ENCODE measurements at regions not wholly inside any gene's neighbourhood (a gene's known extent, or its start where the extent isn't known, plus 50 kb on each side); places are given as distances from the start of the nearest gene placed in this dataset.

- no peak overlapping the region for H3K27ac ChIP-seq (replicated peaks in 1 of 4)
- DNase-seq (ENCODE audit: extremely low spot score) = no peak
- no peaks in the 10 kb centered on the region for H3K36me3 ChIP-seq
- no peaks in the 10 kb centered on the region for H3K4me1 ChIP-seq
- WGBS = 71% methylated on average over 6 of the region's 6 CpGs
- H3K9me3 ChIP-seq = no peaks in the 10 kb centered on the region
- TF ChIP-seq, protein P1, sequence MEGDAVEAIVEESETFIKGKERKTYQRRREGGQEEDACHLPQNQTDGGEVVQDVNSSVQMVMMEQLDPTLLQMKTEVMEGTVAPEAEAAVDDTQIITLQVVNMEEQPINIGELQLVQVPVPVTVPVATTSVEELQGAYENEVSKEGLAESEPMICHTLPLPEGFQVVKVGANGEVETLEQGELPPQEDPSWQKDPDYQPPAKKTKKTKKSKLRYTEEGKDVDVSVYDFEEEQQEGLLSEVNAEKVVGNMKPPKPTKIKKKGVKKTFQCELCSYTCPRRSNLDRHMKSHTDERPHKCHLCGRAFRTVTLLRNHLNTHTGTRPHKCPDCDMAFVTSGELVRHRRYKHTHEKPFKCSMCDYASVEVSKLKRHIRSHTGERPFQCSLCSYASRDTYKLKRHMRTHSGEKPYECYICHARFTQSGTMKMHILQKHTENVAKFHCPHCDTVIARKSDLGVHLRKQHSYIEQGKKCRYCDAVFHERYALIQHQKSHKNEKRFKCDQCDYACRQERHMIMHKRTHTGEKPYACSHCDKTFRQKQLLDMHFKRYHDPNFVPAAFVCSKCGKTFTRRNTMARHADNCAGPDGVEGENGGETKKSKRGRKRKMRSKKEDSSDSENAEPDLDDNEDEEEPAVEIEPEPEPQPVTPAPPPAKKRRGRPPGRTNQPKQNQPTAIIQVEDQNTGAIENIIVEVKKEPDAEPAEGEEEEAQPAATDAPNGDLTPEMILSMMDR (IDR thresholded peaks at IDR 0.05) = no peak
- TF ChIP-seq EP300 (IDR thresholded peaks at IDR 0.05) = no peak
- no peak for TF ChIP-seq POLR2A (IDR thresholded peaks at IDR 0.05; ENCODE audit: low read depth)
- TF ChIP-seq POLR2AphosphoS5 (IDR thresholded peaks at IDR 0.05) = no peak
- intact Hi-C loops (cut with DNase I) = no loop called here
- H3K27me3 ChIP-seq = no peaks in the 10 kb centered on the region
- H3K4me3 ChIP-seq = no peak overlapping the region
These were observed 245.3 kb downstream of the TBXT start for GRCh38 chr6:165922309-165922794.

- intact Hi-C loops (cut with DNase I) = no loop called here
- Histone ChIP-seq H3K27me3 (no peaks in the 10 kb centered on the region), H3K27ac (replicated peaks in 1 of 4) (no peak overlapping the region), H3K9me3 (no peaks in the 10 kb centered on the region), H3K4me1 (no peaks in the 10 kb centered on the region), H3K36me3 (no peaks in the 10 kb centered on the region), H3K4me3 (no peak overlapping the region)
- no peak for TF ChIP-seq POLR2AphosphoS5 (IDR thresholded peaks at IDR 0.05)
- TF ChIP-seq, protein P1 (IDR thresholded peaks at IDR 0.05) = no peak
- TF ChIP-seq EP300 (IDR thresholded peaks at IDR 0.05) = no peak
- TF ChIP-seq POLR2A (IDR thresholded peaks at IDR 0.05; ENCODE audit: low read depth) = no peak
- DNase-seq (ENCODE audit: extremely low spot score) = no peak
- WGBS = 83% methylated on average over 4 of the region's 4 CpGs
These were observed 246.6 kb downstream of the TBXT start for GRCh38 chr6:165920896-165921671.

GRCh38 chr6:165917576-165917975 lies 250.1 kb downstream of the TBXT start:
- H3K9me3 ChIP-seq = no peaks in the 10 kb centered on the region
- intact Hi-C loops (cut with DNase I) = no loop called here
- no peak overlapping the region for H3K4me3 ChIP-seq
- no peaks in the 10 kb centered on the region for H3K36me3 ChIP-seq
- WGBS = 95% methylated on average over 14 of the region's 14 CpGs
- H3K27me3 ChIP-seq = no peaks in the 10 kb centered on the region
- DNase-seq (ENCODE audit: extremely low spot score) = no peak
- TF ChIP-seq, protein P1 (IDR thresholded peaks at IDR 0.05) = no peak
- TF ChIP-seq POLR2AphosphoS5 (IDR thresholded peaks at IDR 0.05) (no peak), EP300 (IDR thresholded peaks at IDR 0.05) (no peak), POLR2A (IDR thresholded peaks at IDR 0.05; ENCODE audit: low read depth) (no peak)
- peaks cover 0 to 4% (median 0%) of the 10 kb centered on the region in 4 donors for H3K4me1 ChIP-seq
- no peak overlapping the region for H3K27ac ChIP-seq (replicated peaks in 1 of 4)

DNA sequence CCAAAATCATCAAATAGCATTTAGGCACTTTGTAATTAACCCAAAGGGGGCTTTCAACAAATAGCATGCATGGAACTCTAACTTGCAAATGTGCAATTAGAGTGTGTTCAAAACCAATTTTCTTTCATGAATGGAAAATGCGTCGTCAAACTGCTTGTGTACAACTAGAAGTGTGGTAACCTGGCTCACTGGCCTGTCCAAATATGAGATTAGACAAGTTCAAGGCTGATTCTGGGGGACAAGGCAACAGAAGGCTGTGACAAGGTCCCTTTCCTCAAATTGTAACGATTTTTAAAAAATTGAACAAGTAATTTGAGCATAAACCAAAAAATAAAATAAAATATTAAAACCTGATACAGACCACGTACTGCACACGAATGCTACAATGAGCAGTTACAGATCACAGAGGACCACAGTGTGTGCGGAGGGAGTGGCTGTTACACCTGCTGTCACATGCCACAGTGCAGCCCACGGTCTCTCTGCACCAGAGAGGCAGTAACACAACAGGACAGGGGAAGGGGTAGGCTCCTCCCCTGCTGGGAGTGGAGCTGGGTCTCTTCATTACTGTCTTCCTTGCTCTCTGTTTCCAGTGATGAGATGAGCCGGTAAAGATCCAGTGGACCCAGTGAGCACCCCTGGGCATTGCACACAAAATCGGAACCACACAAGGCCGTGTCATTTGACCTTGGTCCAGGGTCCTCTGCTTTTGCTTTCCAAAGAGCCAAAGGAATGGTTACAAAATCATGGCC lies 252.2 kb upstream of the PDE10A start:
- Histone ChIP-seq H3K27ac (replicated peaks in 1 of 4) (no peak overlapping the region), H3K9me3 (no peaks in the 10 kb centered on the region), H3K4me1 (peaks cover 0 to 4% (median 0%) of the 10 kb centered on the region in 4 donors), H3K27me3 (no peaks in the 10 kb centered on the region), H3K4me3 (no peak overlapping the region), H3K36me3 (no peaks in the 10 kb centered on the region)
- TF ChIP-seq, protein P1 (IDR thresholded peaks at IDR 0.05) = no peak
- TF ChIP-seq POLR2A (IDR thresholded peaks at IDR 0.05; ENCODE audit: low read depth) = no peak
- no peak for DNase-seq (ENCODE audit: extremely low spot score)
- intact Hi-C loops (cut with DNase I) = no loop called here
- 82% methylated on average over 10 of the region's 10 CpGs for WGBS

All from esophagus muscularis mucosa (tissue), 4 donors.